ENCODE measurements at regions not wholly inside any gene's neighbourhood (a gene's known extent, or its start where the extent isn't known, plus 50 kb on each side); places are given as distances from the start of the nearest gene placed in this dataset.

- TF ChIP-seq, protein P1, sequence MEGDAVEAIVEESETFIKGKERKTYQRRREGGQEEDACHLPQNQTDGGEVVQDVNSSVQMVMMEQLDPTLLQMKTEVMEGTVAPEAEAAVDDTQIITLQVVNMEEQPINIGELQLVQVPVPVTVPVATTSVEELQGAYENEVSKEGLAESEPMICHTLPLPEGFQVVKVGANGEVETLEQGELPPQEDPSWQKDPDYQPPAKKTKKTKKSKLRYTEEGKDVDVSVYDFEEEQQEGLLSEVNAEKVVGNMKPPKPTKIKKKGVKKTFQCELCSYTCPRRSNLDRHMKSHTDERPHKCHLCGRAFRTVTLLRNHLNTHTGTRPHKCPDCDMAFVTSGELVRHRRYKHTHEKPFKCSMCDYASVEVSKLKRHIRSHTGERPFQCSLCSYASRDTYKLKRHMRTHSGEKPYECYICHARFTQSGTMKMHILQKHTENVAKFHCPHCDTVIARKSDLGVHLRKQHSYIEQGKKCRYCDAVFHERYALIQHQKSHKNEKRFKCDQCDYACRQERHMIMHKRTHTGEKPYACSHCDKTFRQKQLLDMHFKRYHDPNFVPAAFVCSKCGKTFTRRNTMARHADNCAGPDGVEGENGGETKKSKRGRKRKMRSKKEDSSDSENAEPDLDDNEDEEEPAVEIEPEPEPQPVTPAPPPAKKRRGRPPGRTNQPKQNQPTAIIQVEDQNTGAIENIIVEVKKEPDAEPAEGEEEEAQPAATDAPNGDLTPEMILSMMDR (IDR thresholded peaks at IDR 0.05) = no peak
- TF ChIP-seq JUND (IDR thresholded peaks at IDR 0.05) = no peak
- POLR2A ChIA-PET = no interaction called here
- Histone ChIP-seq H3K9ac (no peak overlapping the region), H3K9me3 (no peaks in the 10 kb centered on the region), H3K27ac (ENCODE audit: low read depth in 2 of 2, low read length in 1 of 2) (no peak overlapping the region), H3K79me2 (ENCODE audit: insufficient read depth) (no peaks in the 10 kb centered on the region), H3K4me1 (ENCODE audit: control insufficient read depth in 1 of 2, insufficient read depth in 2 of 2, low read depth in 1 of 2, low read length in 1 of 2) (no peaks in the 10 kb centered on the region; a peak in 1 of 4 replicates), H3K36me3 (replicated peaks in 1 of 2; ENCODE audit: control insufficient read depth in 1 of 2, insufficient read depth in 2 of 2, low read length in 1 of 2) (no peaks in the 10 kb centered on the region), H2AFZ (ENCODE audit: low read depth) (no peak overlapping the region), H3K27me3 (ENCODE audit: insufficient read depth) (no peaks in the 10 kb centered on the region), H4K20me1 (ENCODE audit: insufficient read depth) (no peaks in the 10 kb centered on the region), H3K4me3 (ENCODE audit: low read depth in 2 of 2, low read length in 1 of 2) (no peak overlapping the region), H3K4me2 (no peak overlapping the region), H3K9me2 (no peaks in the 10 kb centered on the region), H3F3A (replicated peaks; ENCODE audit: insufficient read depth) (no peaks in the 10 kb centered on the region)
- no peak for DNase-seq
- CTCF ChIA-PET = no interaction called here
- WGBS (ENCODE audit: low lambda C conversion rate) = 76% methylated on average over 1 of the region's 1 CpG
Measured at GRCh38 chr4:116736756-116737155, 348.6 kb downstream of the TRAM1L1 start.

DNA sequence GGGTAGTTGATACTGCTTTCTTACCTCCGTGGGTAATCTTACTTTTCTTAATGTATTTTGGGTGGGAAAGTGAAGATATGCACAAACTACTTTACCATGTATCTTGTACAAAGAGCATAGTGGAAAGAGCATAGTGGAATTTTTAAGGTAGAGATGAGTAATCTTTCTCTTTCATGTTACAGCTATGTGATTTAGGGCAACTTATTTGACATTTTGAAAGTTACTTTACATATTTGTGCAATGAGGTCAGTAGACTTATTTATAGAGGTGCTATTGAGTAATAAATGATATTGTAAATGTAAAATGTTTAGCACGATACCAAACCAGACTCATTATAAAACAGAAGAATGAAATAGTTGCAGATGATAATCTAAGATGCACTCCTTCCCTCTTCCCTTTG, 351.2 kb downstream of the TRAM1L1 start:
- TF ChIP-seq GATA2 (CRISPR knock-in tag; IDR thresholded peaks at IDR 0.05) (no peak), RCOR1 (IDR thresholded peaks at IDR 0.05; ENCODE audit: low read length) (no peak), EP300 (IDR thresholded peaks at IDR 0.05; ENCODE audit: borderline replicate concordance in 1 of 2, low read depth in 1 of 2, low read length in 1 of 2) (no peak)
- Histone ChIP-seq H3K4me3 (ENCODE audit: low read depth in 2 of 2, low read length in 1 of 2) (no peak overlapping the region), H3K27me3 (ENCODE audit: insufficient read depth) (no peaks in the 10 kb centered on the region), H3K4me2 (no peak overlapping the region), H2AFZ (ENCODE audit: low read depth) (no peak overlapping the region), H4K20me1 (ENCODE audit: insufficient read depth) (no peaks in the 10 kb centered on the region), H3K79me2 (ENCODE audit: insufficient read depth) (no peaks in the 10 kb centered on the region), H3K27ac (ENCODE audit: low read depth in 2 of 2, low read length in 1 of 2) (no peak overlapping the region), H3K4me1 (ENCODE audit: control insufficient read depth in 1 of 2, insufficient read depth in 2 of 2, low read depth in 1 of 2, low read length in 1 of 2) (no peaks in the 10 kb centered on the region; a peak in 1 of 4 replicates), H3F3A (replicated peaks; ENCODE audit: insufficient read depth) (no peaks in the 10 kb centered on the region), H3K9me3 (no peaks in the 10 kb centered on the region), H3K9me2 (no peaks in the 10 kb centered on the region), H3K36me3 (replicated peaks in 1 of 2; ENCODE audit: control insufficient read depth in 1 of 2, insufficient read depth in 2 of 2, low read length in 1 of 2) (no peaks in the 10 kb centered on the region), H3K9ac (no peak overlapping the region)
- no peak for DNase-seq
- 45% methylated on average over 2 of the region's 2 CpGs for WGBS (ENCODE audit: low lambda C conversion rate)
- ChIA-PET CTCF (no interaction called here), POLR2A (no interaction called here)

DNA sequence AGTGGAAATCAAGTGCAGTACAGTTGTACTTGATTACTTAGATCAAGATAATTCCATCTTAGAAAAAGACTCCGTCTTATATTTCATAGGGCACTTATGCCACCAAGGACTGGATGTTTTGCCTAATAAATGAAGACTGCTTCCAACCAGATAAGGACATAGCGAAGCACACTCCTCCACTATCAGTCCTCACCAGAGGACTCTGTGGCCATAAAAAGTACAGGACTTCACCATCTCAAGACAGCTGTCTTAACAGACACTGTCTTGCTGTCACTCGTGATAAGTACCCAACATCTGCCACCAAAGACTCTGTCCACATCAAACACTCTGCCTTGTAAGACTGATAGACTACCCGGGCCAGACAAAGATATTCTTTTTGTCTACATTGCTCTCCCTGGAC, 352.0 kb downstream of the TRAM1L1 start:
- Histone ChIP-seq H3K36me3 (replicated peaks in 1 of 2; ENCODE audit: control insufficient read depth in 1 of 2, insufficient read depth in 2 of 2, low read length in 1 of 2) (no peaks in the 10 kb centered on the region), H3K4me2 (no peak overlapping the region), H3K4me1 (ENCODE audit: control insufficient read depth in 1 of 2, insufficient read depth in 2 of 2, low read depth in 1 of 2, low read length in 1 of 2) (no peaks in the 10 kb centered on the region; a peak in 1 of 4 replicates), H3K27ac (ENCODE audit: low read depth in 2 of 2, low read length in 1 of 2) (no peak overlapping the region), H2AFZ (ENCODE audit: low read depth) (no peak overlapping the region), H3K4me3 (ENCODE audit: low read depth in 2 of 2, low read length in 1 of 2) (no peak overlapping the region), H3K9ac (no peak overlapping the region), H3K27me3 (ENCODE audit: insufficient read depth) (no peaks in the 10 kb centered on the region), H3K9me2 (no peaks in the 10 kb centered on the region), H3K9me3 (no peaks in the 10 kb centered on the region), H3K79me2 (ENCODE audit: insufficient read depth) (no peaks in the 10 kb centered on the region), H3F3A (replicated peaks; ENCODE audit: insufficient read depth) (no peaks in the 10 kb centered on the region), H4K20me1 (ENCODE audit: insufficient read depth) (no peaks in the 10 kb centered on the region)
- ChIA-PET POLR2A (no interaction called here), CTCF (no interaction called here)
- WGBS (ENCODE audit: low lambda C conversion rate) = 55% methylated on average over 4 of the region's 4 CpGs
- no peak for DNase-seq
- TF ChIP-seq FOXM1 (IDR thresholded peaks at IDR 0.05; ENCODE audit: low read depth) (no peak), NRF1 (IDR thresholded peaks at IDR 0.05; ENCODE audit: low read depth, low read length) (no peak), YY1 (IDR thresholded peaks at IDR 0.05; ENCODE audit: low read depth) (no peak), RFX5 (IDR thresholded peaks at IDR 0.05; ENCODE audit: low read length) (no peak), EZH2phosphoT487 (IDR thresholded peaks at IDR 0.05; ENCODE audit: borderline replicate concordance, low read depth) (no peak), NFIC (IDR thresholded peaks at IDR 0.05; ENCODE audit: borderline replicate concordance) (no peak), RXRA (IDR thresholded peaks at IDR 0.05; ENCODE audit: borderline replicate concordance, low read depth) (no peak), EP300 (IDR thresholded peaks at IDR 0.05; ENCODE audit: borderline replicate concordance in 1 of 2, low read depth in 1 of 2, low read length in 1 of 2) (no peak), SIN3A (IDR thresholded peaks at IDR 0.05; ENCODE audit: borderline replicate concordance, low read depth, low read length) (no peak), SMC3 (IDR thresholded peaks at IDR 0.05; ENCODE audit: low read depth, low read length) (no peak), IRF3 (IDR thresholded peaks at IDR 0.05; ENCODE audit: low read depth, low read length) (no peak)
- TF ChIP-seq, protein P2, sequence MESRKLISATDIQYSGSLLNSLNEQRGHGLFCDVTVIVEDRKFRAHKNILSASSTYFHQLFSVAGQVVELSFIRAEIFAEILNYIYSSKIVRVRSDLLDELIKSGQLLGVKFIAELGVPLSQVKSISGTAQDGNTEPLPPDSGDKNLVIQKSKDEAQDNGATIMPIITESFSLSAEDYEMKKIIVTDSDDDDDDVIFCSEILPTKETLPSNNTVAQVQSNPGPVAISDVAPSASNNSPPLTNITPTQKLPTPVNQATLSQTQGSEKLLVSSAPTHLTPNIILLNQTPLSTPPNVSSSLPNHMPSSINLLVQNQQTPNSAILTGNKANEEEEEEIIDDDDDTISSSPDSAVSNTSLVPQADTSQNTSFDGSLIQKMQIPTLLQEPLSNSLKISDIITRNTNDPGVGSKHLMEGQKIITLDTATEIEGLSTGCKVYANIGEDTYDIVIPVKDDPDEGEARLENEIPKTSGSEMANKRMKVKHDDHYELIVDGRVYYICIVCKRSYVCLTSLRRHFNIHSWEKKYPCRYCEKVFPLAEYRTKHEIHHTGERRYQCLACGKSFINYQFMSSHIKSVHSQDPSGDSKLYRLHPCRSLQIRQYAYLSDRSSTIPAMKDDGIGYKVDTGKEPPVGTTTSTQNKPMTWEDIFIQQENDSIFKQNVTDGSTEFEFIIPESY (IDR thresholded peaks at IDR 0.05; ENCODE audit: borderline replicate concordance, low read depth) = no peak
- TF ChIP-seq, protein P3, sequence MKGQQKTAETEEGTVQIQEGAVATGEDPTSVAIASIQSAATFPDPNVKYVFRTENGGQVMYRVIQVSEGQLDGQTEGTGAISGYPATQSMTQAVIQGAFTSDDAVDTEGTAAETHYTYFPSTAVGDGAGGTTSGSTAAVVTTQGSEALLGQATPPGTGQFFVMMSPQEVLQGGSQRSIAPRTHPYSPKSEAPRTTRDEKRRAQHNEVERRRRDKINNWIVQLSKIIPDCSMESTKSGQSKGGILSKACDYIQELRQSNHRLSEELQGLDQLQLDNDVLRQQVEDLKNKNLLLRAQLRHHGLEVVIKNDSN (IDR thresholded peaks at IDR 0.05; ENCODE audit: borderline replicate concordance, low read depth) = no peak
